HepG2 (cell line): ENCODE measurements at regions not wholly inside any gene's neighbourhood (a gene's known extent, or its start where the extent isn't known, plus 50 kb on each side); places are given as distances from the start of the nearest gene placed in this dataset.

Experiments
- GMEB2 ChIP-seq: IDR thresholded peaks from 2 replicates; pipeline ENCODE4 v1.6.1; 2016; ENCODE audit warnings: missing biosample characterization, missing genetic modification reagents, low read depth
- LBX2 ChIP-seq: sonication (generic); formaldehyde crosslinking; IDR thresholded peaks from 2 replicates; pipeline ENCODE4 v1.5.0; 2020; ENCODE audit warnings: missing genetic modification reagents, mild to moderate bottlenecking, borderline replicate concordance
- TF ChIP-seq, protein P1 (sequence below): sonication (generic); formaldehyde crosslinking; conservative IDR thresholded peaks from 2 replicates; pipeline ENCODE4 v1.4.0; 2020; ENCODE audit warnings: missing genetic modification reagents
- TF ChIP-seq, protein P2 (sequence below): sonication (generic); formaldehyde crosslinking; IDR thresholded peaks from 2 replicates; pipeline ENCODE4 v1.9.0; 2021; ENCODE audit warnings: mild to moderate bottlenecking, missing genetic modification reagents

GRCh38 chr2:147759536-147759935, 85.3 kb upstream of the ACVR2A start (continued):
- TF ChIP-seq GMEB2 (CRISPR knock-in tag) (no peak), LBX2 (CRISPR knock-in tag) (no peak)
- TF ChIP-seq, protein P1, sequence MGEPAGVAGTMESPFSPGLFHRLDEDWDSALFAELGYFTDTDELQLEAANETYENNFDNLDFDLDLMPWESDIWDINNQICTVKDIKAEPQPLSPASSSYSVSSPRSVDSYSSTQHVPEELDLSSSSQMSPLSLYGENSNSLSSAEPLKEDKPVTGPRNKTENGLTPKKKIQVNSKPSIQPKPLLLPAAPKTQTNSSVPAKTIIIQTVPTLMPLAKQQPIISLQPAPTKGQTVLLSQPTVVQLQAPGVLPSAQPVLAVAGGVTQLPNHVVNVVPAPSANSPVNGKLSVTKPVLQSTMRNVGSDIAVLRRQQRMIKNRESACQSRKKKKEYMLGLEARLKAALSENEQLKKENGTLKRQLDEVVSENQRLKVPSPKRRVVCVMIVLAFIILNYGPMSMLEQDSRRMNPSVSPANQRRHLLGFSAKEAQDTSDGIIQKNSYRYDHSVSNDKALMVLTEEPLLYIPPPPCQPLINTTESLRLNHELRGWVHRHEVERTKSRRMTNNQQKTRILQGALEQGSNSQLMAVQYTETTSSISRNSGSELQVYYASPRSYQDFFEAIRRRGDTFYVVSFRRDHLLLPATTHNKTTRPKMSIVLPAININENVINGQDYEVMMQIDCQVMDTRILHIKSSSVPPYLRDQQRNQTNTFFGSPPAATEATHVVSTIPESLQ (CRISPR knock-in tag): no peak
- TF ChIP-seq, protein P2, sequence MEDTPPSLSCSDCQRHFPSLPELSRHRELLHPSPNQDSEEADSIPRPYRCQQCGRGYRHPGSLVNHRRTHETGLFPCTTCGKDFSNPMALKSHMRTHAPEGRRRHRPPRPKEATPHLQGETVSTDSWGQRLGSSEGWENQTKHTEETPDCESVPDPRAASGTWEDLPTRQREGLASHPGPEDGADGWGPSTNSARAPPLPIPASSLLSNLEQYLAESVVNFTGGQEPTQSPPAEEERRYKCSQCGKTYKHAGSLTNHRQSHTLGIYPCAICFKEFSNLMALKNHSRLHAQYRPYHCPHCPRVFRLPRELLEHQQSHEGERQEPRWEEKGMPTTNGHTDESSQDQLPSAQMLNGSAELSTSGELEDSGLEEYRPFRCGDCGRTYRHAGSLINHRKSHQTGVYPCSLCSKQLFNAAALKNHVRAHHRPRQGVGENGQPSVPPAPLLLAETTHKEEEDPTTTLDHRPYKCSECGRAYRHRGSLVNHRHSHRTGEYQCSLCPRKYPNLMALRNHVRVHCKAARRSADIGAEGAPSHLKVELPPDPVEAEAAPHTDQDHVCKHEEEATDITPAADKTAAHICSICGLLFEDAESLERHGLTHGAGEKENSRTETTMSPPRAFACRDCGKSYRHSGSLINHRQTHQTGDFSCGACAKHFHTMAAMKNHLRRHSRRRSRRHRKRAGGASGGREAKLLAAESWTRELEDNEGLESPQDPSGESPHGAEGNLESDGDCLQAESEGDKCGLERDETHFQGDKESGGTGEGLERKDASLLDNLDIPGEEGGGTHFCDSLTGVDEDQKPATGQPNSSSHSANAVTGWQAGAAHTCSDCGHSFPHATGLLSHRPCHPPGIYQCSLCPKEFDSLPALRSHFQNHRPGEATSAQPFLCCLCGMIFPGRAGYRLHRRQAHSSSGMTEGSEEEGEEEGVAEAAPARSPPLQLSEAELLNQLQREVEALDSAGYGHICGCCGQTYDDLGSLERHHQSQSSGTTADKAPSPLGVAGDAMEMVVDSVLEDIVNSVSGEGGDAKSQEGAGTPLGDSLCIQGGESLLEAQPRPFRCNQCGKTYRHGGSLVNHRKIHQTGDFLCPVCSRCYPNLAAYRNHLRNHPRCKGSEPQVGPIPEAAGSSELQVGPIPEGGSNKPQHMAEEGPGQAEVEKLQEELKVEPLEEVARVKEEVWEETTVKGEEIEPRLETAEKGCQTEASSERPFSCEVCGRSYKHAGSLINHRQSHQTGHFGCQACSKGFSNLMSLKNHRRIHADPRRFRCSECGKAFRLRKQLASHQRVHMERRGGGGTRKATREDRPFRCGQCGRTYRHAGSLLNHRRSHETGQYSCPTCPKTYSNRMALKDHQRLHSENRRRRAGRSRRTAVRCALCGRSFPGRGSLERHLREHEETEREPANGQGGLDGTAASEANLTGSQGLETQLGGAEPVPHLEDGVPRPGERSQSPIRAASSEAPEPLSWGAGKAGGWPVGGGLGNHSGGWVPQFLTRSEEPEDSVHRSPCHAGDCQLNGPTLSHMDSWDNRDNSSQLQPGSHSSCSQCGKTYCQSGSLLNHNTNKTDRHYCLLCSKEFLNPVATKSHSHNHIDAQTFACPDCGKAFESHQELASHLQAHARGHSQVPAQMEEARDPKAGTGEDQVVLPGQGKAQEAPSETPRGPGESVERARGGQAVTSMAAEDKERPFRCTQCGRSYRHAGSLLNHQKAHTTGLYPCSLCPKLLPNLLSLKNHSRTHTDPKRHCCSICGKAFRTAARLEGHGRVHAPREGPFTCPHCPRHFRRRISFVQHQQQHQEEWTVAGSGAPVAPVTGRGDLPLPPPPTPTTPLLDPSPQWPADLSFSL (CRISPR knock-in tag): no peak
